GM18517 (cell line): ENCODE measurements at regions not wholly inside any gene's neighbourhood (a gene's known extent, or its start where the extent isn't known, plus 50 kb on each side); places are given as distances from the start of the nearest gene placed in this dataset.

Source experiments
- ATAC-seq: cut with Tn5 transposase; IDR thresholded peaks from one replicate; pipeline ENCODE4 v1.9.1; 2021; ENCODE audit warnings: mild to moderate bottlenecking, moderate library complexity; ENCODE audit not compliant: unreplicated experiment

GRCh38 chr2:217394510-217395351, 534.9 kb upstream of the TNP1 start:
- ATAC-seq: no peak

GRCh38 chr2:217393585-217394032, 533.7 kb upstream of the TNP1 start:
- no peak for ATAC-seq

GRCh38 chr2:217392930-217393584, 533.2 kb upstream of the TNP1 start:
- no peak for ATAC-seq

DNA sequence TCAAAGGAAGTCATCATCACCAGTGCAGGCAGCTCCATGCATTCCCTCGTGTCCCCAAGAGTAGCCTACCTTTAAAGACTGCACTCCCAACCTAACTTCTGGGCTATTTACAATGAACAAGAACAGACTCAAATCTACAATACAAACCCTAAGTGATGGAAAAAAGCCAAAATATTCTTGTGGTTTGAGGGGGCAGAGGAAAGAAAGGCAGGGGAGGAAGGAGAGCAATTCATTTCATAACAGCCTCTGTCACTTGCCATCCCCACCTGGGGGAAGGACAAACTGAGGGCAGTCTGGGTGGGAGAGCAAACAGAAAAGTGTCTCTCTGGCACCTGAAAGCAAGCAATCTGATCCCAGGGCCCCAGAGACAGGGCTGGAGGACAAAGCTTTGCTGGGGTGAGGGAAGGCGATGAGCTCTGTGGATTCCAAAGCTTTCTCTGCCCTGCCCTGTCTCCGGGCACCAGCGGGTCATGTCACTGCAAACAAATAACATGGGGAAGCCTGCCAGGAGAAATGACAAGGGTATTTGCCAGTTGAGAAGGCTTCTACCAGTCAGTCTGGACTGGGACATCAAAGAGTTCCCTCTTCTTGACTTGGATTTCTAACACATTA, 528.0 kb upstream of the TNP1 start:
- no peak for ATAC-seq

GRCh38 chr2:217386041-217386440, 526.2 kb upstream of the TNP1 start:
- no peak for ATAC-seq

GRCh38 chr2:217383620-217384019, 523.8 kb upstream of the TNP1 start:
- ATAC-seq: no peak

DNA sequence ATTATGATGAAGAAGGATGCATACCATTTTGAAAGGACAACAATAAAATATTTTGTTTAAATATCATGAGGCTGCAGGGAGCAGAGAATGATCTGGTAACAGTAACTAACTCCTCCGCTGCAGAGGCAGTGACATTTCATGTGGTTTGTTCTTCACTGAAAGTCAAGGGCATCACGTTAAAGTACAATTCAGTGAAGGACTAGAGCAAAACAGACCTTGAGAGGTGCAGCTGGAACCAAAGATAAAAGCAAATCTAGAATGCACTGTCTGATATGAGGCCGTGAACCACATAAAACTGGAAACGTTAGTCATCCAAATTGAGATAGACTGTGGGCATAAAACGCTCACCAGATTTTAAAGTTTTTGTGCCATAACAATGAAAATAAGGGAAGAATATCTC, 522.9 kb upstream of the TNP1 start:
- ATAC-seq: no peak

- ATAC-seq: no peak
Observed at GRCh38 chr2:217379807-217380206, 519.9 kb upstream of the TNP1 start.

DNA sequence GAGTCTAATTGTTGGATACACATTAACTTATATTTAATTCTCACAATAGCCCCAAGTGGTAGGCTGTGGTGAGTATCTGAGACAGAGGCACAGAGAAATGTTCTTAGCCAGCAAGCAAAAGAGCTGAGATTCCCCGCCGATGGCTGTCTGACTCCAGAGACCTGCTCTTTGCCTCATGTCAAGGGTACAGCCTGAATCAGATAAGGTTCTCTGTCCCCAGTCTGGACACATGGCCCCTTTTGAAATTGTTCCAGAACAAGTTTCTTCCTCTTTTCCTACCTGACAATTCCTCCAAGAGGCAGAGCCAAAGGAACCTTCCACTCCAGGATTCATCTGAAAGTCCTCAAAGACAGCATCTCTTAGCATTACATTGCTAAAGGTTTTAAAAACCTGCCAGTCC, 512.9 kb upstream of the TNP1 start:
- ATAC-seq: no peak

DNA sequence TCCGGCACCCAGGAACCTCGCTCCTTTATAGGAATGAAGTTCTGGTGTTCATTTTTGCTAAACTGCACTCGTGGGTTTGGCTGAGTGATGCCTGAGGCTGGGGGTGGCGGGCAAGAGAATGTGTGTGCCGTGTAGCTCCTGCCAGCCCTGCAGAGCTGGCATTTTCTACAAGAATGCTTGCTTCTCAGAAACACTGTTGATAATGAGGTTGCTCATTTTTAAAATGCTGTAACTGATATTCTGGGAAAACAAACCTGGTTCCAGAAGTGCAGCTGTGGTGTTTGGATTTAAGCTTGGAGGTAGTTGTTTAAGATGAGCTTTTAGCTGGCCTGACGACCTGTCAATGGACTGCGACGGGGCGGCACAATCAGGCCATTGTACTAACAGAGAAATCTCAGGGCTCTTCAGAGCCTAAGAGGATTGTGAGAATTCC, 511.9 kb upstream of the TNP1 start:
- no peak for ATAC-seq

DNA sequence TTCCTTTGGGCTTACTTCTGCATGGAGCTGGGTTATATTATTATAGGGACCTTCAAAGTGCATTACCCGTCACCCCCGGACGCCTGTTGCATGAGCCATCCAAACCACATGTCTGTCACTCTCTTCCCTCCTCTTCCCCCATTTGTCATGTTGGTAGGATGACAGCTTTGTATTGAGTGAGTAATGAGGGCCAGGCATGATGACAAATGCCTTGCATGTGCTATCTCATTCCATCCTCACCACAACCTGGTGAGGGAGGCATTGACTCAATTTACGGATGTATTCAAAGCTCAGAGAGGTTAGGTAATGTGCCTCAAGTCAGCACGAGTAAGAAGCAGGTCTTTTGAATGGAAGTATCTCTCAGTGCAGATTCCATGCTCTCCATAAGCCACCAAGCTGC, 510.5 kb upstream of the TNP1 start:
- ATAC-seq: no peak

DNA sequence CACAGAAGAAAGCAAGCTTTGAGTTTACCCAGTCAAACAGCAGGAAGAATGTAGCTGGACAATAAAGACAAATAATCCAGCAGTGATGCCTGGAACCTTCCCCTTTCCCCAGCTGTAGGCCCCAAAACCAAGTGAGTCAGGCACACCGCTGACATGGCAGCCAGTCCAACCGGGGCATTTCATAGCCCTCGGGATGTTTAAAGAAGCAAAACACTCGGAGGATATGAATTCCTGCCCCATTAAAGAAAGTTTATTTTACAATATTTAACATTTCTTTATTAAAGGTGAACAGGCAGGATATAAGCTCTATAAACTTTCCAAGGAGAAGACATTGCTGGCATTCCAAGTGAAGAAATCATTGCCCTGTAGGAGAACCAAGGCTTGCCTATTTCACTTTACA, 507.6 kb upstream of the TNP1 start:
- no peak for ATAC-seq

DNA sequence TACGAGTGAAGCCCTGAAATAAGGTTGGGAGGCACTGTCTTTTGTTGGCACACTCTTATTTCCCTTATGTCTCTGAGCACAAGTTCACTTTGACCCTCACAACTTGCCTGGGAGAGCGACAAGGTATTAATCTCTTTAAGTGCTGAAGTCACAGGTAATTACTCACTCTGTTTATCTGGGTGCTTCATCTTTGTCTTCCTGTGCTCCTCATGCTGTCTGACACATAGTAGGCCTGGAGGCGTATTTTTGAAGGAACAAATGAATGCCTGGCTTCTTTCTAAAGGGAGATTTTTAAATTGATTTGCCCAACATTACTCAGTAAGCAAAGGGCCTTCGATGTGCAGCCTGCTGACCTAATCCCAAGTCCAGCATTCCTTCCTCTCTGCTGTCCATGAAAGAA, 507.1 kb upstream of the TNP1 start:
- no peak for ATAC-seq

GRCh38 chr2:217366266-217366895, 506.5 kb upstream of the TNP1 start:
- no peak for ATAC-seq

DNA sequence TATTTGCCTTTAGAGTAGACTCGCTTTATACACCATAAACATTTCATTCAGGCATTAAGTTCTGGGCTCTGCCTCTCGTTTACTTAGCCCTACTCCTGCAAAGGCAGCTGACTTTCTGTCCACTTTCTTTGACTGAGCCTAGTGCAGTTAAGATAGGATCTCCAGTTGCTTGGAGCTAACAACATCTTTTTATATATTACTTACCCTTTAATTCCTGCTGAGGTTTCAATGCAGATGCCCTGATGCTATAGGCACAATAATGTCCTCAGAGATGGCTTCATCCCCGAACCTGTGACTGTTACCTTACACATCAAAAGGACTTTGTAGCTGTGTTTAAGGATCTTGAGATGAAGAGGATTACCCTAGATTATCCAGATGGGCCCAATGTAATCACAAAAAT, 505.8 kb upstream of the TNP1 start:
- no peak for ATAC-seq

GRCh38 chr2:217364224-217364623, 504.4 kb upstream of the TNP1 start:
- ATAC-seq: no peak

DNA sequence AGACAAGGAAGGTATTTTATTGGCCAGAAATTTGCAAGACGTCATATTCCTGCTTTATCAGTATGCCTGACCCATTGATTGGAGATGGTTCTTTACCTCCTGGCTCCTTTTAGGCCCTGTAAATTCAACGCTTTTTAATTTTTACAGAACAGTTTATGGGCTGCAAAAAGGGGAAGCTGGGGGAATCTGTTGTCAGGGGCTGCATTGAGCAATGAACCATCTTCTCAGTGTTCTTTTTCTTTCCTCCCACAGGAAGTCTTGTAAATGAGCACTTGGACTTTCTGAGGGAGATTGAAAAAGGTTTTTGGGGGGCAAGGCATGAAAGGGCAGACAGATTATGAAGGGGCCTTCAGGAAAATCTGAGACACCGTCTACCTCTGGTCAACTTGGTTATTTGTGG, 503.6 kb upstream of the TNP1 start:
- ATAC-seq: no peak

- ATAC-seq: no peak
Observed at GRCh38 chr2:217362710-217363109, 502.8 kb upstream of the TNP1 start.

- no peak for ATAC-seq
Observed at GRCh38 chr2:217362286-217362685, 502.4 kb upstream of the TNP1 start.

GRCh38 chr2:217361483-217361880, 501.6 kb upstream of the TNP1 start:
- ATAC-seq: no peak

GRCh38 chr2:217360781-217361482, 501.1 kb upstream of the TNP1 start:
- ATAC-seq: no peak
